ENCODE measurements at regions not wholly inside any gene's neighbourhood (a gene's known extent, or its start where the extent isn't known, plus 50 kb on each side); places are given as distances from the start of the nearest gene placed in this dataset.

- no peaks in the 10 kb centered on the region for H3K9me3 ChIP-seq (ENCODE audit: control insufficient read depth in 4 of 4, insufficient read depth in 3 of 4, low read length in 3 of 4)
- no peak overlapping the region for H3K9ac ChIP-seq (ENCODE audit: insufficient read depth in 1 of 2, low read length in 2 of 2)
- no peaks in the 10 kb centered on the region for H3K36me3 ChIP-seq (ENCODE audit: control insufficient read depth in 4 of 4, insufficient read depth in 4 of 4, low read length in 4 of 4)
- H3K4me1 ChIP-seq (ENCODE audit: control insufficient read depth in 5 of 5, insufficient read depth in 5 of 5, low read length in 5 of 5) = peaks cover 0 to 4% (median 0%) of the 10 kb centered on the region in 5 donors
- no peak overlapping the region for H3K4me3 ChIP-seq
- H3K27ac ChIP-seq (ENCODE audit: low read depth in 1 of 2, low read length in 1 of 2) = no peak overlapping the region
- no peak for DNase-seq
- no peaks in the 10 kb centered on the region for H3K27me3 ChIP-seq (ENCODE audit: control insufficient read depth in 3 of 3, insufficient read depth in 3 of 3, low read length in 2 of 3)
- no peak for ATAC-seq (ENCODE audit: insufficient read depth, low FRiP score)
- WGBS, 2 donors = 78 to 89% methylated on average over 3 of the region's 3 CpGs
- no peak for TF ChIP-seq CTCF (IDR thresholded peaks at IDR 0.05; ENCODE audit: control extremely low read depth, extremely low read depth)
These were observed 140.7 kb upstream of the SLC28A3 start for GRCh38 chr9:84481231-84481630.

- no peak for TF ChIP-seq CTCF (IDR thresholded peaks at IDR 0.05; ENCODE audit: control extremely low read depth, extremely low read depth)
- Histone ChIP-seq H3K27me3 (ENCODE audit: control insufficient read depth in 3 of 3, insufficient read depth in 3 of 3, low read length in 2 of 3) (no peaks in the 10 kb centered on the region), H3K9me3 (ENCODE audit: control insufficient read depth in 4 of 4, insufficient read depth in 3 of 4, low read length in 3 of 4) (no peaks in the 10 kb centered on the region), H3K27ac (ENCODE audit: low read depth in 1 of 2, low read length in 1 of 2) (no peak overlapping the region), H3K4me3 (no peak overlapping the region), H3K4me1 (ENCODE audit: control insufficient read depth in 5 of 5, insufficient read depth in 5 of 5, low read length in 5 of 5) (peaks cover 0 to 4% (median 0%) of the 10 kb centered on the region in 5 donors), H3K9ac (ENCODE audit: insufficient read depth in 1 of 2, low read length in 2 of 2) (no peak overlapping the region), H3K36me3 (ENCODE audit: control insufficient read depth in 4 of 4, insufficient read depth in 4 of 4, low read length in 4 of 4) (no peaks in the 10 kb centered on the region)
- DNase-seq = no peak
- no peak for ATAC-seq (ENCODE audit: insufficient read depth, low FRiP score)
- WGBS, 2 donors = 81 to 93% methylated on average over 8 of the region's 8 CpGs
These were observed 141.2 kb upstream of the SLC28A3 start for GRCh38 chr9:84481636-84482218.

- Histone ChIP-seq H3K36me3 (ENCODE audit: control insufficient read depth in 4 of 4, insufficient read depth in 4 of 4, low read length in 4 of 4) (no peaks in the 10 kb centered on the region), H3K27me3 (ENCODE audit: control insufficient read depth in 3 of 3, insufficient read depth in 3 of 3, low read length in 2 of 3) (no peaks in the 10 kb centered on the region), H3K4me3 (no peak overlapping the region), H3K9me3 (ENCODE audit: control insufficient read depth in 4 of 4, insufficient read depth in 3 of 4, low read length in 3 of 4) (no peaks in the 10 kb centered on the region), H3K4me1 (ENCODE audit: control insufficient read depth in 5 of 5, insufficient read depth in 5 of 5, low read length in 5 of 5) (peaks cover 0 to 4% (median 0%) of the 10 kb centered on the region in 5 donors), H3K27ac (ENCODE audit: low read depth in 1 of 2, low read length in 1 of 2) (no peak overlapping the region), H3K9ac (ENCODE audit: insufficient read depth in 1 of 2, low read length in 2 of 2) (no peak overlapping the region)
- DNase-seq = no peak
- ATAC-seq (ENCODE audit: insufficient read depth, low FRiP score) = no peak
- TF ChIP-seq CTCF (IDR thresholded peaks at IDR 0.05; ENCODE audit: control extremely low read depth, extremely low read depth) = no peak
- WGBS, 2 donors = 67 to 76% methylated on average over 8 of the region's 8 CpGs
These were observed 142.0 kb upstream of the SLC28A3 start for GRCh38 chr9:84482607-84483006.

GRCh38 chr9:84484172-84484571 is 143.6 kb upstream of the SLC28A3 start:
- no peak overlapping the region for H3K4me3 ChIP-seq
- no peaks in the 10 kb centered on the region for H3K27me3 ChIP-seq (ENCODE audit: control insufficient read depth in 3 of 3, insufficient read depth in 3 of 3, low read length in 2 of 3)
- H3K27ac ChIP-seq (ENCODE audit: low read depth in 1 of 2, low read length in 1 of 2) = no peak overlapping the region
- H3K9me3 ChIP-seq (ENCODE audit: control insufficient read depth in 4 of 4, insufficient read depth in 3 of 4, low read length in 3 of 4) = no peaks in the 10 kb centered on the region
- no peaks in the 10 kb centered on the region for H3K36me3 ChIP-seq (ENCODE audit: control insufficient read depth in 4 of 4, insufficient read depth in 4 of 4, low read length in 4 of 4)
- DNase-seq (no peak), ATAC-seq (ENCODE audit: insufficient read depth, low FRiP score) (no peak)
- WGBS, 2 donors = 82 to 89% methylated on average over 6 of the region's 6 CpGs
- H3K4me1 ChIP-seq (ENCODE audit: control insufficient read depth in 5 of 5, insufficient read depth in 5 of 5, low read length in 5 of 5) = peaks cover 0 to 4% (median 0%) of the 10 kb centered on the region in 5 donors
- no peak for TF ChIP-seq CTCF (IDR thresholded peaks at IDR 0.05; ENCODE audit: control extremely low read depth, extremely low read depth)
- no peak overlapping the region for H3K9ac ChIP-seq (ENCODE audit: insufficient read depth in 1 of 2, low read length in 2 of 2)

Measured in lung (tissue), 11 donors.